Retina (tissue), 1 donor: ENCODE measurements at regions not wholly inside any gene's neighbourhood (a gene's known extent, or its start where the extent isn't known, plus 50 kb on each side); places are given as distances from the start of the nearest gene placed in this dataset.
A peak's percentile ranks its signal among the peaks of the same experiment; 100 is the strongest.

Experiments used
- DNase-seq: peaks from one replicate; pipeline ENCODE4 v3.0.0-alpha.2; 2016

DNA sequence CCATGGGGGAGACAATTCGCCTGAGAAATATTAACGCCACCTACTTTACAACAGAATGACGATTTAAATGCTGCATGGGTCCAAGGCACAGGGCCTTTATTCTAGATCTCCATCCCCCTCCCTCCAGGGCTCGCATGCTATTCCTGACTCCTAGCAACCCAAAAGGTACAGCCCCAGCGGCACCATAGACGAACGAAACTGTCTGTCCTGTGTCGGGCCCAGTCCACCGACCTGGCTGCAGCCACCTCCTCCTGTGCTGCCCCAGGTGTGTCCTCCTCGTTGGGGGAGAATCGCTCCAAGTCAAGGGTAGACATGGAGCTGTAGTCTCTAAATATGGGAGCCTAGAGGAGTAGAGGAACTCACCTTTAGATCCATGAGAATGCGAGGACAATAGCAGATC, 196.5 kb downstream of the TOMM20 start:
- DNase-seq = no peak

DNA sequence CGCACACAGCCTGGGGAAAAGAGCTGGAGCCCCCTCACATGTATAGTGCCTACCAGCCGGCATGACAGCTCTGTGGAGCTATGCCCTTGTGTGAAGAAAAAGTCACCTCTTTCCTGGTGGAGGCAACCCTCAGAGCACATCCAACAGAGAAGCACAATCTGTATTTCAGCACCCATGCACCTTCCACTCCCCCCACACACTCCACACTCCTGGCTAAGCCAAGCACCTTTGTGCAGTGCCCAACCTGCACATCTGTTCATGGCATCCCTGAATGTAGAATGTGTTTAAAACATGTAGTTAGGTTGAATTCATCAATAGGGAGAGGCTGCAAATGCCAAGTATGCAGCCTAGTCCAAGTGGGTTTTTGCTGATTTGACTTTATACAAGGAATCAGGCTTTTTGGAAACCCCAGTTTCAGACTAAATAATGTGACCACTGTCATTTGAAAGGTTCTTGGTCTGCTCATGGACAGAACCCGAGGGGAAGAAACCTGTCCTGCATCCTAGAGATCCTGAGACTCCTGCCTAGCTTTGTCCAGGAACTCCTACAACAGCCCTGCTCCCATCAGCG, 197.1 kb downstream of the TOMM20 start:
- no peak for DNase-seq

DNA sequence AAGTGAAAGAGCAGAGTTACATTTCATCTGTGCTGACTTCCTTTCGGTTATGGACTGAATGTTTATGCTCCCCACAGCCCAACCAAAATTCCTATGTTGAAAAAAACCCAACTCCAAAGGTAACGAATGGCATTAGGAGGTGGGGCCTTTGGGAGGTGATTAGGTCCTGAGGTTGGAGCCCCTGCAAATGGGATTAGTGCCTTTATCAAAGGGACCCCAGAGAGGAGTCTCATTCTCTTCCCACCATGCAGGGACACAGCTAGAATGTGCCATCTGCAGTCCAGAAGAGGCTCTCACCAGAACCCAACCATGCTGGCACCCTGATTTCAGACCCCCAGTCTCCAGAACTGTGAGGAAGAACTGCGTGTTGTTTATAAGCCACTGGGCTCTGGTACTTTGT, 199.3 kb downstream of the TOMM20 start:
- no peak for DNase-seq

DNA sequence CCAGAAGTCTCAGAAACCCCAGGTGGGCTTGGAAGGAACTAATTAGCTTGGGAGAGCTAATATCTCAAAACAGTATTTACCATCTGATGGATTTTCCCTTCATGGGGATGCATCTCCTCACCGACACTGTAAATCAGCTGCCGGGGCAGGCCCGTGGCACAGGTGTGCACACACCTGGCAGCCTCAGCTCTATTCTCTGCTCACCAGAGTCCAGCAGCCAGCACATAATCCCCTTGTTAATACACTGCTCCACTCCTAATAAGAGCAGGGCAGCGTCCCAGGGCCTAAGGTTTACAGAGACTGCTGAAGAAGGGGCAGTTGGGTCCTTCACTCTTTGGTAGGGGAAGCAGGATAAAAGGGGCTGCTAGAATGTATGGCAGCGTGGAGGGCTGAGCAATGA, 200.0 kb downstream of the TOMM20 start:
- no peak for DNase-seq

DNA sequence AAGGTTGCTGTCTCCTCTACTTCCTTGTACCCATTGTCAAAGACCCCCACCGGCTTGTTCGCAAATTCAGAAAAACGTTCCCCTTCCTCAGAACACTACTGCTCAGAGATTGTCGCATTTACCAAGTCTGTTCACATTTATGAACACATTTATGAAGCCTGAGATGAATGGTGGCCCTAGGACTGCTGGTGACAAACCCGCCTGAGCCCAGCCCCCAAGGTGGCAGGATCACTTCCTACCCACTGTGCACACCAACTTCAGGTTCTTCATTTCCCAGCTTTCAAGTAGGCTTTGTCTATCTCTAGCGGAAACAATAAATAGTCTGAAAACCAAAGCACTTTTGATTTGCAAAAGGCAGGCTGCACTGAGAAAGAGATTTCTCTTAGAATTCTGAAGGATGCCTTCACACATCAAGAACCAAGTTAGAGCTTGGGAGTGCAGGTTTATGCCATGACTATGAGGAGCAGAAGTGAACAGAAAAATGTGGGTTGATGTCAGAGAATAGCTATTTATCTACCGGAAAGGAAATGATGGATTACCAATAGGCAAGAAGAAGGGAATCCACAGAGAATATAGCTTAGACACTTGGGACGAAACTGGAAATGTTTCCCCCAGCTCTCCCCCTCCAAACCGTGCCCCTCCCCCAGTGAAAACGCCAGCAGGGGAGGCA, 200.5 kb downstream of the TOMM20 start:
- DNase-seq = no peak

DNA sequence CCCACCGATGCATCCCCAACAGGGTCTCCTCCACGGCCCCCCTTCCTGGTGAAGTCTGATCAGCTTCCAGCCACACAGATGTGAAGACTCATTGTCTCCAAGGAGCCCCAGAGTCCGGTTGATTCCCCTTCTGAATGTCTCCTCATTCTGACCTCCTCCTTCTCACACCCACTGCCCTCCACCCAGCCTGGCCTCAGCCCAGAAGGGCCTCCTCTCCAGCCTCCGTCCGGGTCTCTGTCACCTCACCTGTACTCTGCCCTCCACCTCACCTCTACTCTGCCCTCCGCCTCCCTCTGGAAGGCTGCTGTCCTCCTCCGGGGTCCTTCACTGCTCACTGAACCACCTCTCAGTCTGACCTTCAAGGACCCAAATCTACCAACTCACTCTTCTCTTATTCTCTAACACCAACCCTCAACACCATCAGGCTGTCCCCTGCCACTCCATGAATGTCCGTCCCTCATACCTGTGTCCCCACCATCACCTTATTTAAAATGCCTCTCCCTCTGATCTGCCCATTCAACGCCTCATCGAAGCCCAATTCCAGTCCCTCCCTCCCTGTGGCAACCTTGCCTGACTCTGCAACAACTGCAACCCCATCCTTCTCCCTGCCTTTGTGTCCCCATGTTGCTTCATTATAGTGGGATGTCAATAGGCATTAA, 201.2 kb downstream of the TOMM20 start:
- no peak for DNase-seq

DNA sequence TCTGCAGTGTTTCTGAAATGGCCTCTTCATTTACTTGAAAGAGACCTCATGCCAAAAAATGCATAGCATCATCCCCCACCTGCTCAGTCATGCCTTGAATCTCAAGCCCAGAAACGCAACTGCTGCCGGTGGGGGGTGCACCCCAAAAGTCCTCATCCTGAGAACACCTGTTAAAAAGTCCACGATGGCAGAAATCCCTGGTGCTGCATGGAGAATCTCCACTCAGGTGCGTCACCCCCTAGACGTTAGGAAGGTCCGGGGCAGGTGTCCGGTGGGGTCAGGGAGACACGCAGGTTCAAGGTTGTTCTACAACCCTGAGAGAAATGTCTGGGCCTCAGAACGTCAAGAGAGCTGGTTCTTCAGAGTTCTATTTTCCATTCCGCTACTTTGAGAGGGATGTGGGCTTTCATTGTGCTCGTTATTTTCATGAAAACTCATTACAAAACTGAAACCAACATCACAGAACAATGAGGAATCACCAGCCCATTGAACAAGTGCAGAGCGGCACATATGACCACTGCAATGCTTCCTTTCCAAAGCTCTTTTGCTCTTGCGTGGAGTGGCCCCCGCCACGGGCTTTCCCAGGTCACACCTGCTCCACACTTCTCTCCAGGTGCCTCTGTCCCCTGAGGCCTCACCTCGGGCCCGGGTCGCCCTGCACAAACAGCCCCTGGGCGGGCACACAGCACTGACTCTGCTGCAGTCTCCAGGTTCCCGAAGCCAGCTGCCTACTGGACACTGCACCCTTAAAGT, 201.9 kb downstream of the TOMM20 start:
- DNase-seq = peak; percentile 32

DNA sequence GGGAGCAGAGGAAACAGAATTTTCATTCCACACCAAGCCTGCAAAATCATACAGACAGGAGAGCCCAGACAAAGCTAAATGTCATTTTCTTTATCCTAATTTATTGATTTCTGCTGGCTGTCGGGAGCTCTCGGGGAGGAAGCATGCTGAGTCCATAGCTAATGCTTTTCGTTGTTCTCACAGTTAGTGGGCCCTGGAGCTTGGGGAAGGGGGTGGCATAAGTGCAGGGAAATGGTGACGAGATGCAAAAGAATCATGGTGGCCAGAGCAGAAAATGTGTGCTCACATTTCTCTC, 202.4 kb downstream of the TOMM20 start:
- DNase-seq = peak; percentile 50

DNA sequence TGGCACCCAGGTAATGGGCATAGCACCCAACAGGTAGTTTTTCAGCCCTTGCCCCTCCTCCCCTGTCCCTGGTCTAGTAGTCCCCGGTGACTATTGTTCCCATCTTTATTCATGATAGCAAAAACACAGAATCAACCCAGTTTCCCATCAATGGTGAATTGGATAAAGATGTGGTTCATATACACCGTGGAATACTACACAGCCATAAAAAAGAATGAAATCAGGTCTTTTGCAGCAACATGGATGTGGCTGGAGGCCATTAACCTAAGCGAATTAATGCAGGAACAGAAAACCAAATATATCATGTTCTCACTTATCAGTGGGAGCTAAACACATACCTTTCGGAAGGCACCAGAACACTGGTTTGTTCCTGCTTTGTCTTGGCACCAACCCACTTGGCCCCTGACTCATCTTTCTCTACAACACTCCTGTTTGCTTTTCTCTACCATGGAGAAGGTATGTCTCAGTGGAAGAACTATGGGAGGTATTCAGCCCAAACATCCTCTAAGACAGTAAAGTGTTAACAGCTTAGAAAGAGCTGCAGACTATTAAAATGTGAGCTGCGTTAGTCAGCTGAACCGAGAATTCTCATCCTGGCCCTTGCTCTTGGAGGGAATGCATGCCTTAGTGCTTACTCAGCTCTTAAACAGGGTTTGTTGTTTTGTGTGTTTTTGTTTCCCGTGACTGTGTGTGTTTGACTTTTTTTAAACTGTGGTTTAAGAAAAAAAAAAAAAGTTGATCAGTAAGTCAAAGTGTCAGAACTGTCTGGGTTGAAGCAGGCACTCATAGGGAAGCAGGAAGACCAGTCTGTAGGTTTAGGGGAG, 203.0 kb downstream of the TOMM20 start:
- no peak for DNase-seq

DNA sequence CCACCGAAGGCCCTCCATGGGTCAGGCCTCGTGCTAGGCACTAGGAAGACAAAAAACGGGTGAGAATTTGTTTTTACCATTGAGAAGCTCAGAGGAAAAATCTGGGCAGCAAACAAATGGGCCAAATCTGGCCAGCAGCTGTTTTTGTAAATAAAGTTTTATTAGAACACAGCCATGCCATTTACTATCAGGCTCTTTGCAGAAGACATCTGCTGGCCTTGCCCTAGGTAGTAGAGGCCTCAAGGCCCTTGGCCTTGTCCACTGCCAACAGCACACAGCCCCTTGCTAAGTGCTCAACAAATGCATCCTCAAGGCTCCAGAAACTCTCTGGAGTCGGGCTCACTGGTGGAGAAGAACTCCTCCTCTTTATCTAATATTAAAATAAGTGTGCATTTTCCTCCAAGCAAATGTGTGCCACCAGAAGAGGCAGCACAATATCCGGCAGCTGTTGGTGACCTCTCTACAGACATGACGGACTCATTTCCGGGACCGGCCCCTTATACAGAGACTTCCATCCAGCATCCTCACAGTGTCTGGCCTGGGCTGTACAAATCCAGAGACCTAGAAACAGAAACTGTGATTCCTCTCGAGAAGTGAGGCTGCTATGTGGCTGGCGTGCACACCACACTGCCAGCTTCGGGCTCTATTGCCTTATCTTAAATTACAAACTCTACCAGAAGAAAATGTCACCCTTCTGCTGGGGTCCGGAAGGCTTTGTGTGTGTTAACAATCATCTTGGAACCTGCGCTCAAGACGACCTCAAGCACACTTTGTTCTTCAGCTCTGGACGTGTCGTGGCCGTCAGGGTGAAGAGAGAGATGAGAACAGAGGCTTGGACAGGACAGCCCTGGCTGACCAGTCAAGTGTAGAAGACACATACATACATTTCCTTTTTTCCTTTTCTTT, 203.9 kb downstream of the TOMM20 start:
- no peak for DNase-seq

DNA sequence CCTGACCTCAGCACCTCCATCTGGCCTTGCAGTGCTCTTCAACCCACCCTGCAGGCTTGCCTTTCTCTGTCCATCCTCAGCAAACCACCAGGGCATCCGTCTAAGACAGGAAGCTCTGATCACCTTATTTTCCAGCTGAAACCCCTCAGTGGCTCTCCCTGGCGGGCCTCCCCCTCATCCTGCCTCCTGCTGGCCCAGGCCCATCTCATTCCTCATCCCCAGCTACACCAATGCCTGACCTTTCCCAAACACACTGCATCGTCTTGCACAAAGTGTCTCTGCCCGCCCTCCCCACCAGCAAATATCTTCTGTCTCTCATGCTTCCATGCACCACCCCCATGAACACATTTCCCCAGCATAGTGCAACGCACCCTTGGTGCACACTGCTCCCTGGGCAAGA, 205.0 kb downstream of the TOMM20 start:
- no peak for DNase-seq

DNA sequence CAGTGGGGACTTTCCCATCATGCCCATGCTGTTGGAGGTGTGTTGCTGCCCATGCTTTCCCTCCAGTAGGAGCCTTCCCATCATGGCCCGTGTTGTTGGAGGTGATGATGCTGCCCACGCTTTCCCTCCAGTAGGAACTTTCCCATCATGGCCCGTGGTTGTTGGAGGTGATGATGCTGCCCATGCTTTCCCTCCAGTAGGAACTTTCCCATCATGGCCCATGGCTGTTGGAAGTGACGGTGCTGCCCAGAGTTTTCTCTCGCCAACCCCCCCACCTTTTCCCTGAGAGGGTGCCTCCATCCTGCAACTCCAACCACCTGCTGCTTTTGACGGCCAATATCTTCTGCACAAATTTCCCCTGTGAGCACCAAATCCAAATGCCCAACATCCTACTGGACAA, 205.7 kb downstream of the TOMM20 start:
- DNase-seq = no peak

DNA sequence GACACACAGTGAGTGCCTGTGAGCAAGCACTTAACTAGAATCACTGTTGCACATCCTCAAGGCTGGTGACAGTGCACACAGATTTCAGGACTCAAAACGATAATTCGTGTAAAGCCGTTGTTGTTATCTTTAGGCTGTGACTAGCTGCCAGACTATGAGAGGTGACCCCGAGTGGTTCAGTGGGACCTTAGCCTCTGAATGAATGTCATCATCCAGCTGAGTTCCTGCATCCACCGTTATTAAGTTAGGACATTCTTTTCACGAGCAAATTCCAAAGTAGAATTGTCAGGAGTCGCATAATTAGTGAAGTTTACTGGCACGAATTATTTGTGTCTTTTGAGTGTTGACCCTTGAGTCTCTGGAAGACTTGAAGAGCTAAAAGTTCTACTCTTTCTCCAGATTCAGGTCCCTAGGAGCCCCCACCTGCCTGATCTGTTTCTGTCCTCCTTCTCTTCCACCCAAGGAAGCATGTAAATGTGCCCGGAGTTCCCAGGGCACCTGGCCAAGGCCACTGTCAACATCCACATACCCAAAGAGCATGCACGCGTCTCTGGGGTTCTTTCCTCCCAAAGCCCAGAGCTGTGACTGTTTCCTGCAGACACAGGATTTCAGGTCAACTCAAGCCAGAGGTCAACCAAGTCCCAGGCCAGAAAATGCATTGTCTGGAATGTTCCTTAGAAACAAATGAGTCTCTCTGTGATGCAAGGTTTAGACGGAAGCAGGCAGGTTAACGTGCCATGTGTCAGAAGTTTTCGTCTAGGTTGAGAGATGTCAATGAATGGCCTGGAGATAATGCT, 207.2 kb downstream of the TOMM20 start:
- no peak for DNase-seq

DNA sequence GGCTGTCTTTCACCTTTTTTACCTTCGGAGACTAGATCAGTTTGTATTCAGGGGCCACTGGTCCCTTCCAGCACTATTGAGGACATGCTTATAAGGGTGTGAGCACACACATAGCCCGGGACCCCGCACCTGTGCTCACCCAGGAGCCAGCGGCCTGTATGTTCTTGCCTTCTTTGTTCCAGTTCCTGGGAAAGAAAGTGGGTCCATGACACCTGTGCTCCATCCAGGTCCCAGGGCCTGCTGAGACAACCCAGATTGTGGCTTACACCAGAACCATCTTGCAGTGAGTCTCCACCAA, 207.8 kb downstream of the TOMM20 start:
- no peak for DNase-seq

DNA sequence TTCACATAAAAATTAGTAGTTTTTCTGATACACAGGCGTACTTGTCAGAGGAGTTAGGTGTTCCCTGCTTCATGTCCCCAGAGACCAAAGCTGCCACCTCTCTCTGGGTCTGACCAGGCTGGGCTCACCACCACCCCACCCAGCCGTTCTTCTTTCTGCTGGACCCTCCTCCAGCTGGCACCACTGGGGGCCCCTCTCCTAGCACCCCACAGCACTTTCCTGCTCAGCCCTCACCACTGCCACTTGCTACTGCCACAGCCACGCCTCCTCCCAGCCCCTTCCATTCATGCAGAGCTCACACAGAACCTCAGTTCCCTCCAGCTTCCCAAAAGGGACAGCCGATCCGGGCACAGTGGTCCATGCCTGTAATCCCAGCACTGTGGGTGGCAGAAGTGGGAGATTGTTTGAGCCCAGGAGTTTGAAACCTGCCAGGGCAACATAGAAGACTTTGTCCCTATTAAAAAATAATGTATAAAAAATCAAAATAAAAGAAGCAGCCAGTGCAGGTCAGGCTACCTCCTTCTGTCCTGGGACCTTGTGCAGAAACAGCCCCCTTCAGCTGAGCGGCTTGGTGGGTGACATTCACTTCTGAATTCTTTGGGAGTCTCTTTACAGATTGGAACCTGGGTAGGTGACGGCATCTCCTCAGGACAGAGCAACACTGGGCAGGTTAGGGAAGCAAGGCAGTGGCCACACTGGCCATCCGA, 208.3 kb downstream of the TOMM20 start:
- DNase-seq = no peak

DNA sequence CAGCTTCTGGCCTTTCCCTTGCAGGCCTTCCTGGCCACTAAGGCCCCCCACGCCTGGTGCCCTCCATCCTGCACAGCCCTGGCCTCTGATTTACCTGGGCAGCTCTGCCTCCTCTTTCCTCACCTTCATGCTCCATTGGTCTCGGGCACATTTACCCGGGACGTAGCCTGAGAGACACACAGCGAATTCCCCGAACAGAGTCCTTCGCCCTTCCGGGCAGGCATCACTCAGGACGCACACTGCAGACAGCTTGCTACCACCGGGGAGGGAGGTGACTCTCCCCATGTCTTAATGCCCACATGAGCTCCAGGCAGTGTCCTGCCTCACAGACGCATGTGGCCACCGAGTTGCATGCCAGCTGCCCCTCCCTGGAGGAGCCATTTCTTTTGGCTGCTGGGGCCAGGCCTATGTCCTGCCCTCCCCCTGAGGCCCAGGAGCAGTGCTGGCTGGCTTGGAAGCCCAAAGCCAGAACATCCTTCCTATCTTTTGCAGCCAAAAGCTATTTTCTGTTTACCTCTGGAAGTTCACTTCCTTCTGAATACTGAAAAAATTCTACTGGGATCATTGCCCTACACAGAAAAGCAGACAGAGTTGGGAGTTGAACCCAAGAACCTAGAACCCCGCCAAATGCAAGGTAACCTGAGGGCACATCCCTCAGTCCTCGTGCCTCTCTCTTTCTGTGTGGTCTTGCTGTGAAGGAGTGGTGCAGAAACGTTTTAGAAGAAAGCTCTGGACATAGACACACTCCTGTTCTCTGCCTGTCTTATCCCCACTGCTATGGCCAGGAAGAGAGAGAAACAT, 209.5 kb downstream of the TOMM20 start:
- DNase-seq = no peak

DNA sequence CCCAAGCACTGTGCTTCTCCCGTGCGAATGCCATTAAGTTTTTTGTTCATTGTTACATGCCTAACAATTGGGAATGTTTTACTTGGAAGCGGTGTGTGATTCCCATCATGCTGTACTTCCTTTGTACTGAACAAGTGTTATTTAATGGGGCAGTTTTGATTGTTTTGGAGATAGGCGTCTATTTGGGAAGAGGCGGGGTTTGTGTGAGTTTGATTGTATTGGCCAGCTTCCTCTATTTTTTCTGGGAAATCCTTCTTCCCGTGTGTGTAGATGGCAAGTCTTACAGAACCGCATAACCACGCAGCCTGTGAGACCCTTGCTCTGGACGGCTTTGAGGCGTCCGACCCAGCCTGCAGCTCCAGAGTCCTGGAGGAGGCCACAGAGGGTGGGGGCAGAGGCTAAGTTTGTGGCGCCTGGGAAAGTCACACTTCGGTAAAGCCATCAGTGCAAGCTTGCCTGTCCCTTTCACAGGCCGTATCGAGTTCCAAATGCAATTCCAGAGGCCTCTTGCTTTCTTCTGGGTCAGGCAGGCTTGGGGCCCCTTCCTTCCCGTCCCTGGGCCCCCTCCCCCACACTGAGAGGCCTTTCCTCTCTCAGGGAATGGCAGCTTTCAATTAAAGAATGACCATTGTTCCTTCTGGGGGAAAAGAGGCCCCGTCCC, 210.3 kb downstream of the TOMM20 start:
- peak; percentile 61 for DNase-seq

DNA sequence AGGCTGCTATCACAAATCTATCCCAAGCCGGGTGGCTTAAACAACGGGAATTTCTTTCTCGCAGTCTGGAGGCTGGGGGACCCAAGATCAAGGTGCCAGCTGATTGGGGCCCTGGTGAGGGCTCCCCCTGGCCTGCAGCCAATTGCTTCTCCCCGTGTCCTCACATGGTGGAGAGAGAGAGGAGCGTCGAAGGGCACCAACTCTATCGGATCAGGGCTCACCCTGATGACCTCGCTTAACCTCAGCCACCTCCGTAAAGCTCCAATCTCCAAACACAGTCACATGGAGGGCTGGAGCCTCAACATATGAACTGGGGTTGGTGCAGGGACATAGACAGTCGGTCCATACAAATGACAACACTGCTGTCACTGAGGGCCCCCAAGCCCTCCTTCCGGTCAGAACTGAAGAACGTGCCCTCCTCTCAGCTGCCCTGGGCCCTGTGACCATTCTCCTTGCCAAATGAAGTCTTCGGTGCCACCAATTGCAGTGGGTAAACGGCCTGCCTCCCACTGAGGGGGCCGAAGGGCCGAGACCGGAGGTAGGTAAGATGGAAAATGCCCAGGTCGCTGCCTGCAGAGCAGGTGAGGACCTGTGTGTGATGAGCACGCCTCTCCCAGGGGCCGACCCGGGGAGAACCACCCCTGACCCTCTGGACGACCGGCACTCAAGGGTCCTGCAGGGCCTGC, 211.0 kb downstream of the TOMM20 start:
- no peak for DNase-seq

DNA sequence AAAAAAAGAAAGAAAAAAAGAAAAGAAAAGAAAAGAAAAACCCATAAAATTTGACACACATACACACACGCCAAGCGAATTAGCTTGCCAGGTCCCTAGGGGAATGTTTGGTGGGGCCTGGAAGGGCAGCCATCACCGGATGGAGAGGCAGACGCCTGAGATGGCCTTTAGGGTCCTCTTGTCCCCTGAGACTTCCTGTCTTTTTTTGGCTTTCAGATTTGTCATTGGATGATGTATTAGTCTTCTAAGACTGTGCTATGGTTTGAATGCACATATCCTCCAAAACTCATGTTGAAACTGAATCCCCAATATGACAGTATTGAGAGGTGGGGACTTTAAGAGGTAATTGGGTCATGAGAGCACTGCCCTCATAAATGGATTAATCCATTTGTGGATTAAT, 211.8 kb downstream of the TOMM20 start:
- DNase-seq = no peak
